GM12892 (cell line): ENCODE measurements at regions not wholly inside any gene's neighbourhood (a gene's known extent, or its start where the extent isn't known, plus 50 kb on each side); places are given as distances from the start of the nearest gene placed in this dataset.

Experiments
- POLR2A ChIP-seq: IDR thresholded peaks from 2 replicates; pipeline ENCODE4 v1.6.1; 2011; ENCODE audit warnings: low read depth, low read length, control low read depth
- POLR2AphosphoS5 ChIP-seq: IDR thresholded peaks from 2 replicates; pipeline ENCODE4 v1.6.1; 2011; ENCODE audit warnings: low read depth, low read length, control low read depth
- TAF1 ChIP-seq: IDR thresholded peaks from 2 replicates; pipeline ENCODE4 v1.6.1; 2011; ENCODE audit warnings: low read depth, mild to moderate bottlenecking, control low read depth, low read length, borderline replicate concordance

GRCh38 chr6:113171882-113172281 lies 685.3 kb upstream of the MARCKS start:
- TF ChIP-seq POLR2A (no peak), TAF1 (no peak), POLR2AphosphoS5 (no peak)
